ENCODE measurements at regions not wholly inside any gene's neighbourhood (a gene's known extent, or its start where the extent isn't known, plus 50 kb on each side); places are given as distances from the start of the nearest gene placed in this dataset.

GRCh38 chr2:78315368-78315767 is 710.1 kb upstream of the REG3G start:
- no peak for DNase-seq

- DNase-seq = no peak
These were observed 707.2 kb upstream of the REG3G start for GRCh38 chr2:78318275-78318674.

GRCh38 chr2:78330193-78330592 is 695.3 kb upstream of the REG3G start:
- DNase-seq = no peak

- peak; percentile 22 for DNase-seq
These were observed 674.3 kb upstream of the REG3G start for GRCh38 chr2:78351208-78351607.

- peak; percentile 87 for DNase-seq
These were observed 672.3 kb upstream of the REG3G start for GRCh38 chr2:78353168-78353567.

- no peak for DNase-seq
These were observed 669.5 kb upstream of the REG3G start for GRCh38 chr2:78355967-78356366.

- DNase-seq = no peak
These were observed 641.9 kb upstream of the REG3G start for GRCh38 chr2:78383576-78383975.

- no peak for DNase-seq
These were observed 628.3 kb upstream of the REG3G start for GRCh38 chr2:78397198-78397597.

- DNase-seq = no peak
These were observed 617.3 kb upstream of the REG3G start for GRCh38 chr2:78407960-78408794.

GRCh38 chr2:78408795-78409118 is 616.7 kb upstream of the REG3G start:
- DNase-seq = no peak

GRCh38 chr2:78411303-78411702 is 614.2 kb upstream of the REG3G start:
- DNase-seq = no peak

- DNase-seq = no peak
These were observed 608.7 kb upstream of the REG3G start for GRCh38 chr2:78416625-78417300.

GRCh38 chr2:78417355-78417754 is 608.1 kb upstream of the REG3G start:
- DNase-seq = no peak

GRCh38 chr2:78418021-78418420 is 607.5 kb upstream of the REG3G start:
- no peak for DNase-seq

GRCh38 chr2:78420132-78420531 is 605.4 kb upstream of the REG3G start:
- no peak for DNase-seq

GRCh38 chr2:78423631-78424030 is 601.9 kb upstream of the REG3G start:
- no peak for DNase-seq

GRCh38 chr2:78427170-78427569 is 598.3 kb upstream of the REG3G start:
- no peak for DNase-seq

- no peak for DNase-seq
These were observed 594.3 kb upstream of the REG3G start for GRCh38 chr2:78431241-78431640.

GRCh38 chr2:78439122-78439521 is 586.4 kb upstream of the REG3G start:
- DNase-seq = no peak

GRCh38 chr2:78455586-78455985 is 569.9 kb upstream of the REG3G start:
- no peak for DNase-seq

- no peak for DNase-seq
These were observed 568.2 kb upstream of the REG3G start for GRCh38 chr2:78457269-78457668.

- no peak for DNase-seq
These were observed 559.8 kb upstream of the REG3G start for GRCh38 chr2:78465707-78466106.

- no peak for DNase-seq
These were observed 548.8 kb upstream of the REG3G start for GRCh38 chr2:78476619-78477229.

GRCh38 chr2:78486565-78486964 is 538.9 kb upstream of the REG3G start:
- DNase-seq = no peak
